Subcutaneous abdominal adipose tissue (tissue), 5 donors: ENCODE measurements at regions not wholly inside any gene's neighbourhood (a gene's known extent, or its start where the extent isn't known, plus 50 kb on each side); places are given as distances from the start of the nearest gene placed in this dataset.

Source experiments
- H3K27ac ChIP-seq: one replicate; pipeline ENCODE4 v1.7.0; 2013; ENCODE audit warnings: low read depth, mild to moderate bottlenecking, inconsistent platforms, low read length, moderate library complexity
- H3K27me3 ChIP-seq, 5 donors: one replicate each; pipeline ENCODE4 v1.7.0; 2013; ENCODE audit warnings: low read length in 5 of 5, inconsistent platforms in 1 of 5; ENCODE audit not compliant: control insufficient read depth in 5 of 5, insufficient read depth in 4 of 5
- H3K36me3 ChIP-seq, 5 donors: one replicate each; pipeline ENCODE4 v1.7.0; 2013; ENCODE audit warnings: low read length in 5 of 5; ENCODE audit not compliant: control insufficient read depth in 5 of 5, insufficient read depth in 5 of 5
- H3K4me1 ChIP-seq, 5 donors: one replicate each; pipeline ENCODE4 v1.7.0; 2013; ENCODE audit warnings: low read length in 5 of 5, mild to moderate bottlenecking in 3 of 5, moderate library complexity in 1 of 5; ENCODE audit not compliant: control insufficient read depth in 5 of 5, insufficient read depth in 5 of 5
- H3K4me3 ChIP-seq, 5 donors: one replicate each; pipeline ENCODE4 v1.7.0; 2013; ENCODE audit warnings: low read length in 5 of 5, low read depth in 1 of 5
- H3K9ac ChIP-seq, 5 donors: one replicate each; pipeline ENCODE4 v1.7.0; 2013; ENCODE audit warnings: low read length in 5 of 5, mild to moderate bottlenecking in 4 of 5, moderate library complexity in 3 of 5
- H3K9me3 ChIP-seq, 5 donors: one replicate each; pipeline ENCODE4 v1.7.0; 2013; ENCODE audit warnings: low read length in 5 of 5; ENCODE audit not compliant: control insufficient read depth in 5 of 5
- donor health status: healthy.
- donor health status: healthy.
- donor health status: healthy.
- donor health status: healthy.
- donor health status: healthy.

DNA sequence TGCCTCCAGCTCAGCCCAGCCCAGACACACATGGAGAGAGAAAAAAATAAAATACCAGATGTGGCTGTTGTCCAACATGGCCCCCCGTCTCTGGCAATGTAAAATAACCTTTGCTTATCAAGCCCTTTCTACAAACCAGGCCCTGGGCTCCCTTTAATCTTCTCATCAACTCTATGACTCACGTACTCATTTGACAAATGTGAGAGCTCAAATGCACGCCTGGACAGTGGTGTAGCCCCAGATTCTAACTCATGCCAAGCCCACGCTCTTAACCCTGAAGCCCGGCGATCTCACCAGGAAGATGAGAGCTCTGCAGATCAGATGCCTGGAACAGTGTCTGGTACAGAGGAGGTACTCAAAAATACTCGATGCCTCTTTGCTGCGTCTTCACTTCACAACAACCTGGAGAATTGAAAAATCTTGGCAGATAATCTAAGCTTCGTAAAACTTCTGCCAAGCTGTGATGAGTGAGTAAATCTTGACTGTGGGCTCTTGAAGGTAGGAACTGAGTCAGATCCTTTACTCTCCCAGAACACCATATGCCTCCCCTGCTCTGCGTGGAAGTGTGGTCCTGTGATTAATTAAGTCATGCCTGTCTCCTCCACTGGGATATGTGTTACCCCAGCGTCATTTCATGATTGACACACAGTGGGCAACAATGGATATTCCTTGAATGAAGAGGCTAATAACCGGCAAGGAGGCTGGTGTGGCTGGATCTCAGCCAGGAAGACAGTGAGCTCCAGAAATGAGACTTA is 102.0 kb upstream of the FSTL4 start:
- Histone ChIP-seq H3K9me3 (no peaks in the 10 kb centered on the region), H3K4me3 (no peak overlapping the region), H3K4me1 (no peaks in the 10 kb centered on the region)

DNA sequence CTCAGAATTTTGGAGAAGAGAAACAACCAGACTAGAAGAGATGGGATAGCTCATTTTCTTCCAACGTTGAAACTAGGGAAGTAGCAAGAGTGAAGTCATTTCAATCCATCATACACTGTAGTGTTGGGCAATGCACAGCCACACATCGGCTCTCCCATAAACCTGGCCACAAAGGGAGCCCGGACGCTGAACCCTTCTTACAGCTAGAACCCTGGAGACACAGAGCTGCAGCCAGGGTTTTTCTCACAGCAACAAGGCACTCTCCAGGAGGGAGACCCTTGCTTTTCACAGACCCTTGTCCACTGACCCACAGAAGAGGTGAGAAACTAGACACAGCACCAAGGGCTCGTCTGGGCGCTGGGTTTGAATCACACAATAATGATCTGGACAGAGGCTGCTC is 101.4 kb upstream of the FSTL4 start:
- peaks cover 2 to 17% (median 3%) of the 10 kb centered on the region in 5 donors for H3K27me3 ChIP-seq
- H3K4me3 ChIP-seq = no peak overlapping the region
- no peak overlapping the region for H3K9ac ChIP-seq
- H3K36me3 ChIP-seq = no peaks in the 10 kb centered on the region
- H3K27ac ChIP-seq = no peak overlapping the region
- H3K9me3 ChIP-seq = no peaks in the 10 kb centered on the region
- no peaks in the 10 kb centered on the region for H3K4me1 ChIP-seq

More for the DNA sequence above, 102.0 kb upstream of the FSTL4 start:
- H3K36me3 ChIP-seq = no peaks in the 10 kb centered on the region
- H3K27ac ChIP-seq = no peak overlapping the region
- H3K9ac ChIP-seq = no peak overlapping the region
- H3K27me3 ChIP-seq = peaks cover 2 to 17% (median 3%) of the 10 kb centered on the region in 5 donors

DNA sequence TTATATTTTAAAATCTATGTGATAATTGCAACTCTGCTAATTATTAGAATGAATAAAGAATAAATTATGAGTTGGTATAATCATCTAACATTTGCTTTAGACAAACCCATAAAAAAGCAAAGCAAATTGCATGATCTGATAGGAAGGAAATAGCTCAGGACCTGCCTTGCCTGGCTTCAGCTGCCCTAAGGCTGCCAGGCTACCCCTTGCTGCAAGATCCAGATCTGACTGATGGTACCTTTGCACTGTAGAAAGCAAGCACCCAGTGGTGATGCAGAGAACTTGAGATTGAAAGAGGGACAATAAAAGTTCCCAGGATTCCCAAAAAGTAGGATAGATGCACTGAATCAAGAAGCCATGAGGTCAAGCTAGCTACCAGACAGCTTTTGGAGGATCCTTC is 100.9 kb upstream of the FSTL4 start:
- no peaks in the 10 kb centered on the region for H3K9me3 ChIP-seq
- peaks cover 2 to 17% (median 5%) of the 10 kb centered on the region in 5 donors for H3K27me3 ChIP-seq
- no peaks in the 10 kb centered on the region for H3K4me1 ChIP-seq
- no peak overlapping the region for H3K4me3 ChIP-seq
- H3K36me3 ChIP-seq = no peaks in the 10 kb centered on the region
- no peak overlapping the region for H3K27ac ChIP-seq
- H3K9ac ChIP-seq = no peak overlapping the region

DNA sequence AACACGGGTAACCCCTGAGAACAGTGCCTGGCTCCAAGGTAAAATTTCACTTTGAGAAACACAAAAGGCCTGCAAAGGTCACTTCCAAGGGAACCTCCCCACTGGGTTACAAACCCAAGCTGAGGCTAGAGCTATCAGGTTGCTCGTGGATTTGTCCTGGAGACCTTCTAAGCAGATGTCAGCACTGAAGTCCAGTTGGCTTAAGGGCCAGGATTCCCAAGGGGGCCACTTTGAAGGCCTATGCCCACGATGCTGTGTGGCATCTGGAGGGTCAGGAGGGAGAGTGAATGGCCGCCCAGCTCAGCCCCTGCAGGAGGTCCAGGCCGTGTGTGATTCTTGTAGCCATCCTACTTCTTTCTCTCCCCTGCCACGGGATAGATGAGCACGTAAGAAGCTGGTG is 100.2 kb upstream of the FSTL4 start:
- no peaks in the 10 kb centered on the region for H3K9me3 ChIP-seq
- H3K4me3 ChIP-seq = no peak overlapping the region
- H3K27ac ChIP-seq = no peak overlapping the region
- no peaks in the 10 kb centered on the region for H3K4me1 ChIP-seq
- no peaks in the 10 kb centered on the region for H3K36me3 ChIP-seq
- H3K9ac ChIP-seq = no peak overlapping the region
- H3K27me3 ChIP-seq = peaks cover 2 to 17% (median 5%) of the 10 kb centered on the region in 5 donors

DNA sequence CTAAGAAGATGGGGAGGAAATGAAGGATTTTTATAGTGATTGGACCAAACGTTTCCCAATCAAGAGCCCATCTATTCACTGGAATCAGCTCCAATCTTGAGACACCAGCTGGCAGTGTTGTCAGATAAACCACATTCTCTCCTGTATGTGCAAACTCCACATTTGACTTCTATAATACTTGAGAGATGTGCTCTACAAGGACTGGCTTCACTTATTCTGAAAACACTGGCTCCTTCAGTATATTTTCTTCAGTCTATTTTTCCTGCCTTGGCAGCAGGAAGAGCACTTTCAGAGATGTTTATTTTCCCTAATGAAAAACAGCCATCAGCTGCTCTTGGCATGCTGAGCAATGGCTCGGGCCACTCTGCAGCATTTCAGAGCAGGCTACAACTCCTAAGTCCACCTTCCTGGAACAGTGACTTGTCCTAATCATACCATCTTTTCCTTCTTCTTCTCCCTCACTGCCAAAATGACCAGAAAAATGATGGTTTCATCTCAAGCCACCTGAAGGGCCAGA is 96.9 kb upstream of the FSTL4 start:
- H3K4me3 ChIP-seq = no peak overlapping the region
- H3K36me3 ChIP-seq = no peaks in the 10 kb centered on the region
- no peak overlapping the region for H3K27ac ChIP-seq
- H3K9me3 ChIP-seq = no peaks in the 10 kb centered on the region
- H3K27me3 ChIP-seq = peaks cover under 1 to 12% (median 5%) of the 10 kb centered on the region in 5 donors
- H3K9ac ChIP-seq = no peak overlapping the region
- no peaks in the 10 kb centered on the region for H3K4me1 ChIP-seq

DNA sequence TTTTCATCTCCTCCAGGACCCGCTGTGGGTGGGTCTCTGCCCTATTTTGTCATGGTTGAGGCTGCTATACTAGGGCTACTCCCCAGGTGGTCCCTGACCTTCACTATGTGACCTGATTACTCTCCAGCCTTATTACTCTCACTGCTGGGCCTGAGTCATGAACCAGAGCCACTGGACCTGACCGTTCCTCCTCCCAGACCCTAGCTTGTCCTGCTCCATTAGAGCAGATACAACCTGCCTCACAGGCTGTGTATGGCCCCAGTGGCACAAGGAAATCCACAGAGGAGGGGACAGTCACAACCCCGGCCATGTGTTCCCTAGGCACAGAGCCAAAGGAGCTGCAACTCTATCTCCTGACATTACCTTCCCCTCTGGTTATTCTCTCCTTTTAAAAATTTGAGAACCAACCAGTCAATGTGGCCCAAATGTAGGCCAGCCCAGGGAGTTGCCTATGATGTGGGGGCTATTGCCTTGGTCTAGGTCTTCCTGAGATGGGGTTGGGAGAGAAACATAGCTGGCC is 96.0 kb upstream of the FSTL4 start:
- Histone ChIP-seq H3K36me3 (no peaks in the 10 kb centered on the region), H3K9ac (no peak overlapping the region), H3K27me3 (peaks cover 0 to 8% (median 5%) of the 10 kb centered on the region in 5 donors), H3K9me3 (no peaks in the 10 kb centered on the region), H3K27ac (no peak overlapping the region), H3K4me3 (no peak overlapping the region), H3K4me1 (no peaks in the 10 kb centered on the region)

DNA sequence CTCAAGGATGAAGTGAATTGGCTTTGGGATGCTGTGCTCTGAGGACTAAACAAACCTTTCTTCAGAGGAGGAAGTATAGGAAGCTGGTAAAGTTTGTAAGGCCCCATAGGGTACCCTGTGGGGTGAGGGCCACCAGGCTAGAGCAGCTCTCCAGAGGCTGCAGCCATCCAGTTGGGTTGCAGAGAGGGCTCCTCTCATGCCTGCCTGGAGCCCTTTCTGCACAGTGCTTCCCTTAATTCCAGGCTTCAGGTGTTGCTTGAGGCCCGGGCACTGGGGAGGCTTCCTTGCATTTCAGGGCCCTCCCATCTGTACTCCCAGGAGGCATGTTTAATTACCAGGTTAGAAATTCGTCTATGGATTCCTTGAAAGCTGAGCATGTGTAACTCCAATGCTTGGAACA is 95.3 kb upstream of the FSTL4 start:
- H3K36me3 ChIP-seq = no peaks in the 10 kb centered on the region
- no peaks in the 10 kb centered on the region for H3K4me1 ChIP-seq
- no peak overlapping the region for H3K27ac ChIP-seq
- H3K27me3 ChIP-seq = peaks cover 0 to 8% (median 5%) of the 10 kb centered on the region in 5 donors
- H3K4me3 ChIP-seq = no peak overlapping the region
- H3K9me3 ChIP-seq = no peaks in the 10 kb centered on the region
- no peak overlapping the region for H3K9ac ChIP-seq

DNA sequence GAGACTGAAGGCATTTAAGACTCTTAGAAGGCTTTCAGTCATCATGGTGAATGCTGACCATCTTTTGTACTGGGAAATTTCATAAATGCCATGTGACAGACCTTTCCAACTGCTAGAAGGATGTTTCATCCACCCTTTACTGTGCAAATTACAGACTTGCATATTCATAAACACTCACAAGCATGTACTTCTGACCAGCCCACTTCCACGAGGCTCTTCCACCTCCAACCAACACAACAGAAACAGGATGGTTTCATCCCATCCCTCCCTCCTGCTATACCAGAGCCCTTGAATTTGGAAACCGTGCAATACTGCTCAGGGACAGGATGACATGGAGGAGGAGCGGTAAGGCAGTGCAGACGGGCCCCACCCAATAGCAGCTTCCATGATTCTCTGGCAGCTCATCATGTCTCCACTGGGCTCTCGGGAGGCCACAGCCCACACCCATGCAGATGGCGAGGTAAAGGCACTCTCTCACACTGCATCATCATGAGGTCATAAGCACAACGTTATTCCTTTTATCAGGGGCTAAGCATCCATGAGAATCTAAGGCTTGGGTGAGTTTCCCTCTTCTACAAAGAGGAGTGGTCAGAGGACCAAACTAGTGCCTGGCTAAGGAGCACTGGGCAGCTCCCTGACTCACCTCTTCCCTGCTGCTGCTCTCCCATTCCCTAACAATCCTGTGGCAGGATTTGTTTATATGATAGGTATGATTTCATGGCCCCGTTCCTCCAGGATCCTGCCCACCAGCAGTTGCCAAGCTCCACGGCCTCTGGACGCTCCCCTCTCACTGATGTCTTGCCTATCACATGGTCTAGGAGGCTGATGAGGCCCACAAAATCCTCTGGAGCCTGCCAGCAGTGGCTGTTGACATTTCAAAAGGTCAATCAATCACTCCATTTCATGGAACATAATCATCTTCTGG is 94.4 kb upstream of the FSTL4 start:
- Histone ChIP-seq H3K9me3 (no peaks in the 10 kb centered on the region), H3K4me3 (no peak overlapping the region), H3K36me3 (no peaks in the 10 kb centered on the region), H3K9ac (no peak overlapping the region), H3K27me3 (peaks cover 0 to 5% (median 2%) of the 10 kb centered on the region in 5 donors), H3K4me1 (no peaks in the 10 kb centered on the region), H3K27ac (no peak overlapping the region)

DNA sequence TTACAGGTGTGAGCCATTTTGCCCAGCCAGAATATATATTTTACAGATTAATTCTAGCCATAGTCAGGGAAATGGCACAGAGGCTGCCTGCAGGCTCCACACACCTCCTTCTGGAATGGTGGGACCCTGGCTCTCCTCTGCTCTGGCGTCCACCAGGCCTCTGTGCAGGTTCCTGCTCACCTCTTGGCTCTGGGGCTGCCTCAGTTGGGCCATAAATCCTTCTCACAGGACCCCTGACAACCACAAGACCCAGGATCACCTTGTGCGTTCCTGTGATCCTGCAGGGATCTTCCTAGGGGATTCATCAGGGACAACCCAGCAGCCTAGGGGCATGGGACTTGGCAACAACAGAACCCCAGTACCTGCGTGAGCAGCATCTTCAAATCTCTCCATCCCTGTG is 93.0 kb upstream of the FSTL4 start:
- H3K36me3 ChIP-seq = no peaks in the 10 kb centered on the region
- H3K27ac ChIP-seq = no peak overlapping the region
- H3K9ac ChIP-seq = no peak overlapping the region
- H3K4me3 ChIP-seq = no peak overlapping the region
- peaks cover 0 to 3% (median 2%) of the 10 kb centered on the region in 5 donors for H3K27me3 ChIP-seq
- H3K9me3 ChIP-seq = no peaks in the 10 kb centered on the region
- H3K4me1 ChIP-seq = no peaks in the 10 kb centered on the region

DNA sequence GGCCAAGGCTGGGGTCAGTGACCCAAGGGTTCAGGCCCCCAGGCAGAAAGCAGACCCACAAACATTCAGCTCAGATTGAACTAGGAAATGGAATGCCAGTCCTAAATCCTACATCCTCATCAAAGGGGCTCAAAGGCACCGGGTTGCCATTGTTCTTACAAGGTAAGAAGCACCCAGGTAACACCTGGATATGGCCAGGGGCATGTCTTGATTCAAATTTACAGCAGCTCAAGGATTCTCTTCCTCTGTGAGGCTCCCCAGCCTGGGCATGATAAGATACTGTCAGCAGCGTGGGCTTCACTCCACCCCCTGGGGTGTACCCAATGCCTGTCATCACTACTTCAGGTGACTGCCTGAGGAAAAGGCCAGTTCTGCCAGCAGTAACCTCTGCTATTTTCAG is 92.1 kb upstream of the FSTL4 start:
- Histone ChIP-seq H3K27me3 (peaks cover 0 to 3% (median 0%) of the 10 kb centered on the region in 5 donors), H3K4me1 (no peaks in the 10 kb centered on the region), H3K9ac (no peak overlapping the region), H3K36me3 (no peaks in the 10 kb centered on the region), H3K27ac (no peak overlapping the region), H3K9me3 (no peaks in the 10 kb centered on the region), H3K4me3 (no peak overlapping the region)
